GM23248 (cell line): ENCODE measurements at regions not wholly inside any gene's neighbourhood (a gene's known extent, or its start where the extent isn't known, plus 50 kb on each side); places are given as distances from the start of the nearest gene placed in this dataset.

Experiments
- DNase-seq: peaks from one replicate; pipeline ENCODE4 v3.0.0-alpha.2; 2015
- H2AFZ ChIP-seq: fragments of 200-600 bp; sonication (generic); 2 replicates; pipeline ENCODE4 v1.6.1; 2016; ENCODE audit warnings: antibody characterized with exemption
- H3F3A ChIP-seq: fragments of 200-600 bp; sonication (generic); 2 replicates; pipeline ENCODE4 v1.6.1; 2016; ENCODE audit warnings: mild to moderate bottlenecking, antibody characterized with exemption, mixed run types; ENCODE audit not compliant: insufficient read depth
- H3K27ac ChIP-seq: fragments of 200-600 bp; sonication (generic); 2 replicates; pipeline ENCODE4 v1.5.1; 2016; ENCODE audit warnings: mild to moderate bottlenecking
- H3K27me3 ChIP-seq: fragments of 200-600 bp; sonication (generic); replicated peaks from 2 replicates; pipeline ENCODE4 v1.6.1; 2016; ENCODE audit warnings: mild to moderate bottlenecking; ENCODE audit not compliant: insufficient read depth
- H3K36me3 ChIP-seq: fragments of 200-600 bp; sonication (generic); 2 replicates; pipeline ENCODE4 v1.6.1; 2016; ENCODE audit warnings: low read depth, mild to moderate bottlenecking
- H3K4me1 ChIP-seq: fragments of 200-600 bp; sonication (generic); 2 replicates; pipeline ENCODE4 v1.6.1; 2016; ENCODE audit warnings: mild to moderate bottlenecking; ENCODE audit not compliant: insufficient read depth
- H3K4me2 ChIP-seq: fragments of 200-600 bp; sonication (generic); one replicate; pipeline ENCODE4 v1.6.1; 2016; ENCODE audit warnings: mild to moderate bottlenecking; ENCODE audit not compliant: unreplicated experiment
- H3K4me3 ChIP-seq: fragments of 200-600 bp; sonication (generic); 2 replicates; pipeline ENCODE4 v1.5.1; 2016; ENCODE audit warnings: mild to moderate bottlenecking
- H3K79me2 ChIP-seq: fragments of 200-600 bp; sonication (generic); 2 replicates; pipeline ENCODE4 v1.6.1; 2016; ENCODE audit warnings: mild to moderate bottlenecking; ENCODE audit not compliant: insufficient read depth
- H3K9ac ChIP-seq: fragments of 200-600 bp; sonication (generic); 2 replicates; pipeline ENCODE4 v1.6.1; 2016; ENCODE audit warnings: mild to moderate bottlenecking
- H3K9me2 ChIP-seq: fragments of 200-600 bp; sonication (generic); 2 replicates; pipeline ENCODE4 v1.6.1; 2016; ENCODE audit warnings: mixed run types, mild to moderate bottlenecking, moderate library complexity; ENCODE audit not compliant: insufficient read depth
- H3K9me3 ChIP-seq: fragments of 200-600 bp; sonication (generic); one replicate; pipeline ENCODE4 v1.6.1; 2017; ENCODE audit warnings: low read depth
- H4K20me1 ChIP-seq: fragments of 200-600 bp; sonication (generic); 2 replicates; pipeline ENCODE4 v1.6.0; 2016; ENCODE audit not compliant: insufficient read depth
- EZH2 ChIP-seq: fragments of 200-600 bp; sonication (generic); IDR thresholded peaks from 2 replicates; pipeline ENCODE4 v1.6.1; 2018; ENCODE audit warnings: antibody characterized with exemption, mild to moderate bottlenecking; ENCODE audit not compliant: insufficient read depth, poor library complexity, severe bottlenecking
- EZH2phosphoT487 ChIP-seq: fragments of 200-600 bp; sonication (generic); IDR thresholded peaks from 2 replicates; pipeline ENCODE4 v1.6.1; 2018; ENCODE audit warnings: antibody characterized with exemption, moderate library complexity, mild to moderate bottlenecking, low read depth; ENCODE audit not compliant: insufficient read depth
- WGBS, 2 experiments: methylation state at CpG; one replicate each; pipeline ENCODE4 v1.1.6; 2015 to 2017; ENCODE audit warnings: low lambda C conversion rate in 2 of 2, low coverage in 1 of 2; ENCODE audit errors: missing lambda C conversion rate in 2 of 2; 5-methylcytosine and 5-hydroxymethylcytosine counted together
- in situ Hi-C: fragments of 300-500 bp; cut with MboI; formaldehyde crosslinking; loops from 2 replicates; pipeline ENCODE4 v1.15.0; 2020

- WGBS, 2 experiments, result 58 to 68% methylated on average over 9 of the region's 9 CpGs
- Histone ChIP-seq H3K27me3 (peaks cover 21% of the 10 kb centered on the region; the same call in 1 of the 2 replicates), H3K4me2 (no peak overlapping the region), H3K27ac (no peak overlapping the region), H3K4me3 (no peak overlapping the region), H3F3A (no peaks in the 10 kb centered on the region), H2AFZ (no peak overlapping the region), H3K9me3 (no peaks in the 10 kb centered on the region), H4K20me1 (no peaks in the 10 kb centered on the region), H3K36me3 (no peaks in the 10 kb centered on the region), H3K9me2 (no peaks in the 10 kb centered on the region), H3K4me1 (no peaks in the 10 kb centered on the region), H3K9ac (no peak overlapping the region), H3K79me2 (no peaks in the 10 kb centered on the region)
- DNase-seq, result no peak
- TF ChIP-seq EZH2 (no peak), EZH2phosphoT487 (no peak)
- in situ Hi-C loops, result no loop called here
These were observed 323.8 kb upstream of the ZFHX3 start for GRCh38 chr16:73371584-73372319.

- no peaks in the 10 kb centered on the region for H3K9me3 ChIP-seq
- H3K36me3 ChIP-seq, result no peaks in the 10 kb centered on the region
- H3K4me1 ChIP-seq, result no peaks in the 10 kb centered on the region
- H2AFZ ChIP-seq, result no peak overlapping the region
- H3K9ac ChIP-seq, result no peak overlapping the region
- WGBS, 2 experiments, result 28 to 34% methylated on average over 3 of the region's 3 CpGs
- H3K4me3 ChIP-seq, result no peak overlapping the region
- in situ Hi-C loops, result no loop called here
- no peak overlapping the region for H3K27ac ChIP-seq
- no peaks in the 10 kb centered on the region for H3K79me2 ChIP-seq
- H4K20me1 ChIP-seq, result no peaks in the 10 kb centered on the region
- peaks cover 21% of the 10 kb centered on the region; the same call in 1 of the 2 replicates for H3K27me3 ChIP-seq
- no peaks in the 10 kb centered on the region for H3F3A ChIP-seq
- TF ChIP-seq EZH2 (no peak), EZH2phosphoT487 (no peak)
- no peaks in the 10 kb centered on the region for H3K9me2 ChIP-seq
- no peak overlapping the region for H3K4me2 ChIP-seq
- no peak for DNase-seq
These were observed 321.9 kb upstream of the ZFHX3 start for GRCh38 chr16:73369851-73370250.

GRCh38 chr16:73368715-73369114, 320.8 kb upstream of the ZFHX3 start:
- TF ChIP-seq EZH2phosphoT487 (no peak), EZH2 (no peak)
- in situ Hi-C loops, result no loop called here
- 42 to 44% methylated on average over 4 of the region's 4 CpGs for WGBS, 2 experiments
- no peak overlapping the region for H3K4me3 ChIP-seq
- no peaks in the 10 kb centered on the region for H4K20me1 ChIP-seq
- no peak for DNase-seq
- H3K27me3 ChIP-seq, result peaks cover 21% of the 10 kb centered on the region; the same call in 1 of the 2 replicates
- no peak overlapping the region for H3K4me2 ChIP-seq
- no peak overlapping the region for H2AFZ ChIP-seq
- H3K9ac ChIP-seq, result no peak overlapping the region
- H3K4me1 ChIP-seq, result no peaks in the 10 kb centered on the region
- H3F3A ChIP-seq, result no peaks in the 10 kb centered on the region
- no peaks in the 10 kb centered on the region for H3K9me2 ChIP-seq
- no peaks in the 10 kb centered on the region for H3K9me3 ChIP-seq
- H3K27ac ChIP-seq, result no peak overlapping the region
- H3K79me2 ChIP-seq, result no peaks in the 10 kb centered on the region
- no peaks in the 10 kb centered on the region for H3K36me3 ChIP-seq

- in situ Hi-C loops, result no loop called here
- no peak overlapping the region for H2AFZ ChIP-seq
- H3K27ac ChIP-seq, result no peak overlapping the region
- H3K9me2 ChIP-seq, result no peaks in the 10 kb centered on the region
- no peak for DNase-seq
- WGBS, 2 experiments, result 2 to 3% methylated on average over 9 of the region's 9 CpGs
- H3K4me1 ChIP-seq, result no peaks in the 10 kb centered on the region
- no peak for TF ChIP-seq EZH2
- no peak for TF ChIP-seq EZH2phosphoT487
- peaks cover 9% of the 10 kb centered on the region; the same call in 1 of the 2 replicates for H3K27me3 ChIP-seq
- H4K20me1 ChIP-seq, result no peaks in the 10 kb centered on the region
- no peaks in the 10 kb centered on the region for H3K36me3 ChIP-seq
- H3K4me3 ChIP-seq, result no peak overlapping the region
- H3K79me2 ChIP-seq, result no peaks in the 10 kb centered on the region
- H3K4me2 ChIP-seq, result no peak overlapping the region
- no peak overlapping the region for H3K9ac ChIP-seq
- H3F3A ChIP-seq, result no peaks in the 10 kb centered on the region
- H3K9me3 ChIP-seq, result no peaks in the 10 kb centered on the region
These were observed 317.2 kb upstream of the ZFHX3 start for GRCh38 chr16:73365016-73365551.
